HG03378 (cell line): ENCODE measurements at regions not wholly inside any gene's neighbourhood (a gene's known extent, or its start where the extent isn't known, plus 50 kb on each side); places are given as distances from the start of the nearest gene placed in this dataset.
"Not testable (repeated sequence)": the region's sequence is repeated elsewhere in the genome, so short reads cannot be mapped to it uniquely, and the experiment has no call there.

Experiments
- ATAC-seq: cut with Tn5 transposase; IDR thresholded peaks from one replicate; pipeline ENCODE4 v1.9.1; 2021; ENCODE audit warnings: mild to moderate bottlenecking, moderate library complexity; ENCODE audit not compliant: unreplicated experiment

DNA sequence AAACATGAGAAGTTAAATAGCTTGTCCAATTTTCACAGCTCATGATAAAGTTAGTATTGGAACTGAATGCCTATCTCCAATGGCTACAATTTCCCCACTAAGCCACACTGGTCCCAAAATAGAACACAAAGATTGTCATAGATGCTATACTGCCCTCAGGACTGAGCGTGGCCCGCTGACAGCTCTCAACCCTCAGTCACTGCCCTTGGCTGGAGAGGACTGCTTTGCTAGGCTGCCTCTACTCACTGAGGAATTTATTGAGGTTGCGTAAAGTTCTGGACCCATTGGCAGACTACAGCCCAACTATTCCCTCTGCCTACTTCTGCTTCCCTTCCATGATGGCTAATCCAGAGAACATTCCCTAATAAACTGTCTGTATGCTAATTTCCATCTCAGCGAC, 165.5 kb upstream of the BET1 start:
- ATAC-seq = no peak

DNA sequence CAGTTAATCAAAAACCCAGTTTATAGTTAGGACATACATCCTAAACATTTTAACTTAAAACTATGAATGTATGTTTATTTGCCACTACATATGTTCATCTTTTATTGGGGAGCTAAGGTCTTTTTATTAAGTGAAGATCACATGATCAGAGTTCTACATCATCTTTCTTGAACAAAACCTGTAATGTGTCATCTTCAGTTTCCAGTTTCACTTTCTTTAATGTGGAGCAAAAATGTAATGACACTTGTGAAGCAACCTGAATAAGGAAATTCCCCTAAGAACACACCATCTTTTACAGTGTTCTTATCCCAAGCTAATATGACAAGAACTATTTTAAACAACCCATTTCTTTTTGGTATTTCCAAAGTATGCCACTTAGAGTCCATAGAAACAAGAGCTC, 166.7 kb upstream of the BET1 start:
- peak; percentile 96 for ATAC-seq

DNA sequence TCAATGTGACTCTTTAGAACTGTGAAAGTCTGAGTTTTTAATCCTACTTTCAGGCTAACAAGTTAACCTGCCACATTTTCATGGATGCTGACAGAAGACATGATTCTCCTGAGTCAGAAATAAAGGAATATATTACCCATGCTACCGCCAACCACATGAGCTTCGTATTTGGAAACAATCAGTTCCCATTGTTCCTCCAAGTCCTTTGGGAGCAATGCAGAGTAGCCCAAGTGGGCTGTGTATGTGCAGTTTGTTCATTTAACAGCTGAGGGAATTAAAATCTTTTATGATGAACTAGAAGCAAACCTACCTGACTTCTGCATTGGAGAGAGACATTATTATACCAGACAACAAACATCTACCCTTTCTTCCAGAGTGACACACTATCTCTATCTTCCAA, 169.3 kb upstream of the BET1 start:
- ATAC-seq = no peak

DNA sequence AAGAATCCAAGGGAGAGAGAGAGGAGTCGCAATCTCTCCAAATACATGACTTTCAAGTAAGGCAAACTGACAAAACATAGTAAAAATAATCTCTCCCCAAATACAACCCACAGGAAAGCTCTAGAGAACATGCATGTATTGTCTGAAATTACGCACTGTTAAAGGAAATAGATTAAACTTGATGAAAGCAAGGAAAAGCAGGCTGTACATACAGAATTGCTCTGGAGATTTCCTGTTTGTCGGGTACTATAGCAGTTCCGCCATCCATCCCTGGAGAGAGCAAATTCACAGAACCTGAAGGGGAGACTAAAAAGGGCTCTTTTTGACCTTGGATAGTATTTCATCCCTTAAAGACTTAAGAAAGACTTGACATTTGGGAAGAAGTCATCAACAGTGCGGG, 170.2 kb upstream of the BET1 start:
- no peak for ATAC-seq

DNA sequence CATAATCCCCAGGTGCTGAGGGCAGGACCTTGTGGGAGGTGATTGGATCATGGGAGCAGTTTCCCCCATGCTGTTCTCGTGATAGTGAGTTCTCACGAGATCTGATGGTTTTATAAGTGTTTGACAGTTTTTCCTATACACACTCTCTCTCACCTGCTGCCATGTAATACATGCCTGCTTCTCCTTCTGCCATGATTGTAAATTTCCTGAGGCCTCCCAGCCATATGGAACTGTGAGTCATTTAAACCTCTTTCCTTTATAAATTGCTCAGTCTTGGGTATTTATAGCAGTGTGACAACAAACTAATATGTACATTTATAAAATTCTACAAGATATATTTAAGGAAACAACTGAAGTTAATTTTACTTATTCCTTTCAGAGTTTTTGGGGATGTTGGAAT, 170.8 kb upstream of the BET1 start:
- no peak for ATAC-seq

DNA sequence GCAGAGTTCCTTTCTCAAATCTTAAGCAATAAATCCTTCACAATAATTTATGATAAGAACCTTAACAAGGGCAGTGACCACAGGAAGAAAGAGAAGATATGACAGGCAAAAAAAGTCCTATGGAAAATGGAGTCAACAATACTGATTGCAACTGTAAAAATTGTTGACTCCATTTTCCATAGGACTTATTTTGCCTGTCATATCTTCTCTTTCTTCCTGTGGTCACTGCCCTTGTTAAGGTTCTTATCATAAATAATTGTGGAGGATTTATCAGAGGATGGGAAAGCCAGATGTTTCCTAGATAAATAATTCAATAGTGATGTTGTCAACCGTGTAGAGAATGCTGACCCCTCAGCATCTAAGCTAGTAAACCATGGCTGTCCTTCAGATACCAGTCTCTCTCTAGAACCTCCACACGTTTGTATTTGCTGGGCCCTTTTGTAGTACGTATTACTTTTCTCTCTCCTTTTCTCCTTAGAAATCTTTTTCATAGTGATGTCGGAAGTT, 172.6 kb upstream of the BET1 start:
- ATAC-seq = no peak

DNA sequence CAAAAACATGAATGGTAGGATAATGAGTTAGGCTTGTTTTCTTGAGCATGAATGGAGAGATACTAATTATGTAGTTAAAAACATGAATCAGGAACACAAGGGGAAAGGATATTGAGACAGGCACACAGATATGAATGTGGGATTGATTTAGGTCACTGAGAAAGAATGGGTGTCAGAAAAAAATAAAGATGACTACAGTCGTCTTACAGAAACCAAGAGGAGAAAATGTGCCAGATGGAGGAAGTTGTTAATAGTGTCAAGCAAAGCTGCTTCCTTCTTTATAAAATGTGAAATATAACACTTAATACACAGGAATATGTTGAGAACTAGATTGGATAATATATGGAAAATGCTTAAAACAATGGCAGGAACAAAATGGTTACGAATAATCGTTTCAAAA, 173.3 kb upstream of the BET1 start:
- ATAC-seq = no peak

DNA sequence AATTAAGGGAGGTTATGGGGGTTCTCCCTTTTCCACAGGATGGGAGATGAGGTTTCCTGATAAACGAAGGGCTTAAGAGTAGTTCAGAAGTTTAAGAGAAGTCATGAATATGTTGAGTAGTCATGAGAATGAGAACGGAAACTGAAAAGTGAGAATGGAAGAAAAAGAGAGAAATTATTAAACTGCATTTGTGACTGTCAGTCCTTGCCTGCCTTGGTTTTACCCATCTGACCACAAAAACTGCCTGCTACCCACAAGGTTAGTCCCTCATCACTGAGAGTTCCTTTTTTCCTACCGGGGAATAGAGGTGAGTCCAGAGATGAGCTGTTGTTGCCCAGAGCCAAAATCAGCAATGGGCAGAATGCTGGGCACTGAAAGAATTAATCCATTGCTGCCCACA, 174.1 kb upstream of the BET1 start:
- ATAC-seq = peak; percentile 97

DNA sequence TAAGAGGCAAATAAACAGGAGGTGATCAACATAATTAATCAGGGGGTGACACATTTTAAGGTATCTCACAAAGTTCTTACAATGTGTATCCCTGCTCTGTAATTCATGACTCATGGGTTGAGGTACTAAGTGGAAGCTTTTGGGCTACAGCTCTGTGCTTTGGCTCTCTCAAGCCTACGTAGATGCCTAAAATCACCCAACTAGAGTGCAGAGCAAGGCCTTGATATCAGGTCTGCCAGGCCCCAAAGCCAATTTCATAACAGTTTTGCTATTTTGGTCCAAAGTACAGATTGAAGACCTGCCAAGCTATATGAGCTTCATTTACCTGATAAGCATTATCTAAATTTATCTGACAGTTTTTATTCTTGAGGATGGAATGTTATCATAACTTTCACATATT, 175.3 kb upstream of the BET1 start:
- no peak for ATAC-seq

DNA sequence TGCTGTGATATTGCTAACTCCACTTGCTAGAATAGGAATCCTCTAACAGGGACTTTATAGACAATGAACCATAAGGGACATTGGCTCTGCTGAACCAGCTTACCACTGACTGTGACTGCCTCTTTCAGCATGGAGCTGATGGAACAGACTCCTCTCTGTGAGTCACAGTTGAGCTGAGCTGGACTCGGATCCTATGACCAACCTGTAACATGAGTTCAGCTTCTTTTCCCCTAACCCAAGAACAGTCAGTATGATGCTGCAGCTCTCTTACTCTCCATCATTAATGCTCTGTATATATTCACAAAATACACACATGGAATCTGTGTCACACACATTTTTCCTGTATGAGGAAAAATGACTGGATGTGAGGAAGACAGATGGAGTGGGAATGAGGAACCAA, 177.9 kb upstream of the BET1 start:
- ATAC-seq = no peak

DNA sequence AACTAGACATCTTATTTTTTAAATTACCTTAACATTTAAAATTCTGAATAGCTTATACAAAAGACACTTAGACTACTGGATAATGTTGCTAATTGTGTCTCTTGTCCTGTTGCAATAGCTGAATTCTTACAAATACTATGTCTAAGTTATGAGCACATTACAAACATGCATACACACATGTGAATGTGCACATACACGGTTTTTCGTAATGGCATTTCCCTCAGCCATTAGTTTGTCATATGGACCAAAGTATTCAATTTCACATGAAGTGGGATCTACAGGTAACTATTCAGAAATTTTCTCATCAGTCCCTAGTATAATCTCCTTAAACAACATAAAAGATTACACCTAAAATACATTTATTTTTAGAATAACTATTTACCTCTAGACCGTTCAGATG, 178.6 kb upstream of the BET1 start:
- ATAC-seq = no peak

DNA sequence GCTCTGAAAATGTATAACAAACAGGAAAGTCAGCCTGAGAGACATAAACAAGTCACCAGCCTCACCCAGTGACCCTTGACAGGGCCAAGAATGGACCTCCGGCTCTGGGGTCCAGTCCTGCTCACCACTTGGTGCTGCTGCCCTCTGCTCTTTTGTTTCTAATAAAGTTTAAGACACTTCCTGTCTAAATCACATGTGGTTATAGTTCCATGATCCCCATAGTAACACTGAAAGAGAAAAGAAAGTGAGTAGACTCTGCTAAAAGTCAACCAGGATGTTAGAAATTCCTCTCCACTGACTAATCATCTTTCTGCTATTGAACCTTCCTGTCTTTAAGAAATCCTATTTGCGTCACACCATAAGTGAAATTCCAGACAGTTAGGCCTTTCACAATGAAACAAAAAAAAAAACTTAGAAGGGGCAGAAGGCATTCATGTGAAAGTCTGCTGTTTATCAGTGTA, 179.2 kb upstream of the BET1 start:
- no peak for ATAC-seq

DNA sequence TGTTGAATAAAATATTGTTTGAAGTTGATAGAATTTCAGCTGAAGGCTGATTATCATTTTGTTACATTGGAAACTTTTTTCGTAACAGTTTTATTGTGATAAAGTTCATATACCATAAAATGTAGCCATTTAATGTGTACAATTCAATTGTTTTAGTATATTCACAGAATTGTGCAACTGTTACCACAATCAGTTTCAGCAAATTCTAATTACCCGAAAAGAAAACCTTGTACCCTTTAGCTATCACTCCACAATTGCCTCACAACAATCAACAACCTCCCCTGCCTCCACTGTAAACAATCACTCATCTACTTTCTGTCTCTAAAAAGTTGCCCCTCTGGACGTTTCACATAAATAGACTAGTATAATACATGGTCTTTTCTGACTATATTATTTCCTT, 179.7 kb upstream of the BET1 start:
- ATAC-seq = no peak

DNA sequence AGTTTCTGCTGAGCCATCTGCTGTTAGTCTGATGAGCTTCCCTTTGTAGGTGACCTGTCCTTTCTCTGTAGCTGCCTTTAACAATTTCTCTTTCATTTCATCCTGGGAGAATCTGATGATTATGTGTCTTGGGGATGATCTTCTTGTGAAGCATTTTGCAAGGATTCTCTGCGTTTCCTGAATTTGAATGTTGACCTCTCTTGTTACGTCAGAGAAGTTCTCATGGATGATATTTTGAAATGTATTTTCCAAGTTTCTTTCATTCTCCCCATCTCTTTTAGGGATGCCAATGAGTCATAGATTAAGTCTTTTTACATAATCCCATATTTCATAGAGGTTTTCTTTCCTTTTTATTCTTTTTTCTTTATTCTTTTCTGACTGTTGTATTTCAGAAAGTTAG, 184.2 kb upstream of the BET1 start:
- no peak for ATAC-seq

DNA sequence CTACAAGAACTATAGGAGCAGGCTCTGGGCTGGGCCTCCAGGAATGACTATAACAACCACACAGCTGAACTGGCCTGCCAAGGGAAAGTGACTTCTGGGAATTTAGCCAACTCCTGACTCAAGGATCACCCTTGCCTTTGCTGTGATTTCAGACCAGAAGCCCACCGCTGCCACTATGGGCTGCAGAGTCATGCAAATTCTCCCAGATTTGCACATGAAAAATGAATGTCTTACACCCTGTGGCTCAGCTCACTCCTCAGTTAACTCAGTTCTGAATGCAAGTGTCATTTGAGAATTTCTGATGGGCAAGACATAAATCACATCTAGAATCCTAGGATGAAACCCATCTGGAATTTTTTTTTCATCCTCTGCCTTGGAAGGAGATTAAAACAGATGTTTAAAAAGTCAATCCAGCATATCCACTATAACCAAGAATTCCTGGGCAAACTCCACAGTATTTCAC, 186.5 kb upstream of the BET1 start:
- ATAC-seq = no peak

DNA sequence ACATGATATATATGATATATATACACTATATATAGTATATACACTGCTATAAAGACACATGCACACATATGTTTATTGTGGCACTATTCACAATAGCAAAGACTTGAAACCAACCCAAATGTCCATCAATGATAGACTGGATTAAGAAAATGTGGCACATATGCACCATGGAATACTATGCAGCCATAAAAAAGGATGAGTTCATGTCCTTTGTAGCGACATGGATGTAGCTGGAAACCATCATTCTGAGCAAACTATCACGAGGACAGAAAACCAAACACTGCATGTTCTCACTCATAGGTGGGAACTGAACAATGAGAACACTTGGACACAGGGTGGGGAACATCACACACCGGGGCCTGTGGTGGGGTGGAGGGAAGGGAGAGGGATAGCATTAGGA, 190.3 kb upstream of the BET1 start:
- ATAC-seq = not testable (repeated sequence)

DNA sequence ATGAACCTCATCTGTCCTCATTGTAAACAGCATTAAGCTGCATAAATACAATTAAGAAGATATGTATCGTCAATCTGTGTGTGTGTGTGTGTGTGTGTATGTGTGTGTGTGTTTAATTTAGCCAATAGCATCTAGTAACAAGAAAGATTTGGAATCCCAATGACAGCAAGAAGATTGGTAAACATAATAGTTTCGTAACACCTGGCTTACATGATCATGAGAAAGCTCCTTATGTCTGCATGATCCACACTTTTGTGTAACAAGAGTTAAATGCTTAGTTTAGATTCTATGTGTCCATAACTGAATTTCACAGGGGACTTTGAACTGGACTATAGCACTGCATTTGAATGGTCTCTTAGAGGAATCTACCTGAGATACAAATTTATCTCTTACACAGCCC, 191.0 kb upstream of the BET1 start:
- ATAC-seq = no peak

DNA sequence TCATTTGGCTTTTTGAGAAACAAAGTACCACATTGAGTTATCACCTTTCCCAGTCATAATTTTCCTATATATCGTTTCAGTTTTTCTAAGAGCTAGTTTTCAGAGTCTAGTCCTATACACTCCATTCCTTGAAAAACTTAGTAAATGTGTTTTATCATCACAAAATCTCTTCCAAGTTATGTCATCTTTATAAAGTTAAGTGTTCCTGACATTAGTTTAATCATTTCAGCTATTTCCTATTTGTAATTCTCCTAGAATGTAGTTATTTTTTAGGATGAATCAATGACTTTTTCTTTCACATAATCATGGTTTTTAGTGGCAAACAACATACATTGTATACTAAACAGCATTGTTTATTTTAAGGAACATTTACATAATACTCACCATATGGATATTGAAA, 191.7 kb upstream of the BET1 start:
- ATAC-seq = no peak

DNA sequence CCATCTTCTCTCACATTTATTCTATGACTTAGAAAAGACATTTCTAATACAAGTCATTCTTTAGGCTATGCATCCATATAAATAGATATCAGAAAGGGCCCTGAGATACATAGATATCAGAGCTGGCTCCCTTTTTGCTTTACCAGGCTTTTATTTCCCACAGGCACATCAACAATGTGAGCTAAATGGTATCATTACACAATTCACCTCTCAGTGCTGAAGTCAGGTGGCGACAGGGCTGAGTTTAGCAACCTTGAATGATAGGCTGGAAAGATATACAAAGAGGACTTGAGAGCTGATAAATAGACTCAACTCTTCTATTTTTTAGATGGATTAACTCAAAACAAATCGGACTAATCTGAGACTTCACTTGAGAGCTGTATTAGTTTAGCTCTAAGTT, 189.2 kb upstream of the COL1A2 start:
- ATAC-seq = no peak

DNA sequence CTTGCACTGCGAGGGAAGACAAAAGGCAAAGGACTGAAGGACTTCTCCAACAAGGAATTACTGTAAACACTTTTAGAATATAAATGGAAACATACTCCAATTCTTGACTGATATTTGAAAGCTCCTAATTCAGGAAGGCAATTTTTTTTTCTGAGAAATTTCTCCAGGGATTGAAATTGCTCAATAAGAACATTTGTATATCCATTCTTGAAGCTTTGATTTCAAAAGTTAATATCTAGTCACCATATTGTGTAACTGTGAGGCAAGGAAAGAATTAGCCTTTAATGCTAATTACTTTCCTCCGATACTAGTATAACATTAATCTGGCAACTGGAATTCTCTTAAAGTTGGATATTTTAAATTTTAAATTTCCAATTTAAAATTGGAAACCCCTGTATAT, 188.4 kb upstream of the COL1A2 start:
- ATAC-seq = no peak

DNA sequence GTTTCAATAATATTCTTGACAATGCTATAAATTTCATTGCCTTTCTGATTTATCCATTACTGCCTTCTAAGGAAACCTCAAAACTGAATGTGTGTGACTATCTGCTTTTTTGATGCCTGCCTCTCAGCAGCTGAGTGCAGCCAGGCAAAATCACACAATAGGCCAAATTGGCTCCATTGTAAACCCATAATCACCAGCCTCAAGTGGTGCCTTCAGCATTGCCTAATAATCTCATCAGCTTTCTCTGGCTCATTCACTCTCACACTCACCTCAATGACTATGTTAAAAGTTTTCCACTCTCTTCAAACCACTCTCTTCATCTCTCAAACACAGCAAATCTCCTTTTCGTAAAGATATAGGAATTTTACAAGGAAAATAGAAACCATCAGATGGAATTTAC, 182.5 kb upstream of the COL1A2 start:
- ATAC-seq = no peak

DNA sequence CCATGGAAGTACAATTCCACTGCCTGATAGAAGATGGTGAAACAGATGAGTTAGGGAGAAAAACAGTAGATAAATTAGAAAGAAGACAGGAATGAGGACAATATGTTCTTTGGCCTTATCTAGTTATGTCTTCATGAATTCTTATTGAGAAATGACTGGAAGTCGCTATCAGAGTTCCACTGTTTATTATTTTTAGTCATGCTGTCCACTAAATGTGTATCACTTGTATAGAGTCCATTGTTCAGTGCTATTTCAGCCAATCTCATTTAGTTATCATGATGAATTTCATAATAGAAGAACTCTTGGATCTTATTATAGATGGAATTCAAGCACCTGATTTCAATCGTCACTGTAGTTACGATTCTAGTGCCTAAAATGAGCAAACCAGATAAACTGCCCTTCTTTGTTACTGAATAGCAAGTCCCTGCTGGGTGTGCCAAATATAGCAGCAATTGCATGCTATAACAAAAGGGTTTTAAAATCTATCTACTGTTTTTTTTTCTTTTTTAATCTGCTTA, 177.7 kb upstream of the COL1A2 start:
- ATAC-seq = no peak

DNA sequence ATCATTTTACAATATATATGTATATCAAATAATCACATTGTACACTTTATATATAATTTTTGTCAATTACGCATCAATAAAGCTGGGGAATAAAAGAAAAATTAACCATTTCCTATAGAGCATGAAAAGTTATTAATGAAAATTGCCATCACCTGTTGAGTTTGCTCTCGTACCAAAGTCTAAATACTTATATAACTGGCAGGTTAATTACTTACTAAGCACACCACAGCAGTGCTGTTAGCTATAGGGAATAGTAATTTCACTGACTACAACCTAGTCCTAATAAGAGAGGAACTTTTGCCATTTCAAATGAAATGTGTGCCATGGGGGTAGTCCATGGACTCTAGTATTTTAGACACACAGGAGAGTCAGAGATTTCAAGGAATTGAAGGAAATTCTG, 176.9 kb upstream of the COL1A2 start:
- ATAC-seq = no peak

DNA sequence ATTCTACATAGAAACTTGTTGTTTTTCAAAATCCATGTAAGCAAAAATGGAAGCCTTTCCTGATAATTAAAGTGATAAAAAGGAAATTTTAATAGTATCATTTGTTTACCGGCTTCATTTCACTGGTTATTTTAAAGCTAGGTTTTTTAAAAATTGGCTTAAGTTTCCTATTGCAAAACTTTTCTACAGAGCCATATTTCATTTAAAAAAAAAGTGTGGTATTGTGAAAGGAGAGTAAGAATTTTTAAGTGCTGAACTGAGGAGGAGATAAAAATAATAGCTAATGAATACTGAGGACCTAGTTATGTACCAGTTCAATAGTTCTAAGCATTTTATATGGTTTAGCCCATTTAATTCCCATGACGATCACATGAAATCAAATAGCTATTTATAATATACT, 172.2 kb upstream of the COL1A2 start:
- no peak for ATAC-seq
